NCI-H187 (cell line): ENCODE measurements at regions not wholly inside any gene's neighbourhood (a gene's known extent, or its start where the extent isn't known, plus 50 kb on each side); places are given as distances from the start of the nearest gene placed in this dataset.
"Not testable (repeated sequence)": the region's sequence is repeated elsewhere in the genome, so short reads cannot be mapped to it uniquely, and the experiment has no call there.

Source experiments
- DNase-seq, 2 experiments: peaks; one replicate each; lab custom pipeline; 2025; lab: John Stamatoyannopoulos, UW

- no peak for DNase-seq
Measured at GRCh38 chr20:47934761-47935160, 149.5 kb upstream of the SULF2 start.

- DNase-seq, result no peak
Measured at GRCh38 chr20:47931443-47931842, 146.2 kb upstream of the SULF2 start.

- no peak for DNase-seq
Measured at GRCh38 chr20:47931002-47931401, 145.7 kb upstream of the SULF2 start.

GRCh38 chr20:47929368-47930115 lies 144.3 kb upstream of the SULF2 start:
- DNase-seq, result no peak

- no peak for DNase-seq
Measured at GRCh38 chr20:47927944-47928343, 142.7 kb upstream of the SULF2 start.

- DNase-seq, result no peak
Measured at GRCh38 chr20:47927385-47927851, 142.1 kb upstream of the SULF2 start.

- no peak for DNase-seq
Measured at GRCh38 chr20:47926731-47927130, 141.4 kb upstream of the SULF2 start.

- no peak for DNase-seq
Measured at GRCh38 chr20:47925593-47925992, 140.3 kb upstream of the SULF2 start.

- DNase-seq, result no peak
Measured at GRCh38 chr20:47922269-47922668, 137.0 kb upstream of the SULF2 start.

GRCh38 chr20:47921829-47922228 lies 136.5 kb upstream of the SULF2 start:
- DNase-seq, result not testable (repeated sequence)

GRCh38 chr20:47921408-47921807 lies 136.1 kb upstream of the SULF2 start:
- DNase-seq, result no peak

- no peak for DNase-seq
Measured at GRCh38 chr20:47917549-47918070, 132.3 kb upstream of the SULF2 start.

- DNase-seq, result no peak
Measured at GRCh38 chr20:47915495-47915894, 130.2 kb upstream of the SULF2 start.

- no peak for DNase-seq
Measured at GRCh38 chr20:47914792-47915191, 129.5 kb upstream of the SULF2 start.

GRCh38 chr20:47912786-47913501 lies 127.7 kb upstream of the SULF2 start:
- DNase-seq, result not testable (repeated sequence)

GRCh38 chr20:47912165-47912564 lies 126.9 kb upstream of the SULF2 start:
- DNase-seq, result not testable (repeated sequence)

- not testable (repeated sequence) for DNase-seq
Measured at GRCh38 chr20:47909696-47910369, 124.6 kb upstream of the SULF2 start.

- DNase-seq, result not testable (repeated sequence)
Measured at GRCh38 chr20:47908361-47909035, 123.2 kb upstream of the SULF2 start.

GRCh38 chr20:47907951-47908350 lies 122.7 kb upstream of the SULF2 start:
- not testable (repeated sequence) for DNase-seq

- DNase-seq, result no peak
Measured at GRCh38 chr20:47907031-47907675, 121.9 kb upstream of the SULF2 start.

GRCh38 chr20:47906348-47906660 lies 121.0 kb upstream of the SULF2 start:
- no peak for DNase-seq
